ENCODE measurements at regions not wholly inside any gene's neighbourhood (a gene's known extent, or its start where the extent isn't known, plus 50 kb on each side); places are given as distances from the start of the nearest gene placed in this dataset.
"Not testable (repeated sequence)": the region's sequence is repeated elsewhere in the genome, so short reads cannot be mapped to it uniquely, and the experiment has no call there.

DNA sequence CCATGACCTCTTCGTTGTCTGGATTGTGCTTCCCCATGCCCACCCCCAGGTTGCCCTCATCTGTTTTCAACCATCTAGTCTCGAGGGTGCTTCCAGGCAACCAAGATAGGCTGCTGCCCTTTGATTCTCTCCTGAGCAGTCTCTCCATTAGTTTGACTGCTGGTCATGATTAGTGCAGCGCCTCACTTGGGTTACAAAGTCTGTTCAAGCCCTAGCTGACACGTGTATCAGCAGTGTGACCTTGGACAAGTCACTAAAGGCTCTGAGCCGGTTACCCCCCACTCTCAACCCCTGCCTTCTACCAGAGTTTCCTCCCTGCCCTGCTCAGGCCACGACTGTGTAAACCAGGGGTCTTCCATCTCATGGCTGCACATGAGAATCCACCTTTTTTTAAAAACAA, 185.3 kb upstream of the PWP1 start:
- no peak for DNase-seq (ENCODE audit: low read depth)

DNA sequence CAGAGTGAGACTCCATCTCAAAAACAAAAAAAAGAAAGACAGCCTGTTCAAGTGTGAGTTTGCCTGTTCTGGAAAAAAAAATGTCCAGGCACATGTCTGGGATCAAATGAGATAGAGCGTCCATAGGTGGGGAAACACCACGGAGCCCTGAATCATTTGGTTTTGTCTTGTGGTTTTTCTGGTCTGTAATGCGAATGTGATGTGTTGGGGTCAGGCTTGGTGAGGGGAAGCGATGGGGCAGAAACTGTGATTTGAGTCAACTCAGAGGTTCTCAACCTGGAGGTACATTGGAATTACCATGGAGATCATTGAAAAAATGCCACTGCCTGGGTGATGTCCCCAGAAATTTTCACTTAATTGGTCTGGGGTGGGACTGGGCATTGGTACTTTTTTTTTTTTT, 183.9 kb upstream of the PWP1 start:
- DNase-seq (ENCODE audit: low read depth), result no peak

- no peak for DNase-seq (ENCODE audit: low read depth)
Observed at GRCh38 chr12:107503129-107503855, 182.3 kb upstream of the PWP1 start.

DNA sequence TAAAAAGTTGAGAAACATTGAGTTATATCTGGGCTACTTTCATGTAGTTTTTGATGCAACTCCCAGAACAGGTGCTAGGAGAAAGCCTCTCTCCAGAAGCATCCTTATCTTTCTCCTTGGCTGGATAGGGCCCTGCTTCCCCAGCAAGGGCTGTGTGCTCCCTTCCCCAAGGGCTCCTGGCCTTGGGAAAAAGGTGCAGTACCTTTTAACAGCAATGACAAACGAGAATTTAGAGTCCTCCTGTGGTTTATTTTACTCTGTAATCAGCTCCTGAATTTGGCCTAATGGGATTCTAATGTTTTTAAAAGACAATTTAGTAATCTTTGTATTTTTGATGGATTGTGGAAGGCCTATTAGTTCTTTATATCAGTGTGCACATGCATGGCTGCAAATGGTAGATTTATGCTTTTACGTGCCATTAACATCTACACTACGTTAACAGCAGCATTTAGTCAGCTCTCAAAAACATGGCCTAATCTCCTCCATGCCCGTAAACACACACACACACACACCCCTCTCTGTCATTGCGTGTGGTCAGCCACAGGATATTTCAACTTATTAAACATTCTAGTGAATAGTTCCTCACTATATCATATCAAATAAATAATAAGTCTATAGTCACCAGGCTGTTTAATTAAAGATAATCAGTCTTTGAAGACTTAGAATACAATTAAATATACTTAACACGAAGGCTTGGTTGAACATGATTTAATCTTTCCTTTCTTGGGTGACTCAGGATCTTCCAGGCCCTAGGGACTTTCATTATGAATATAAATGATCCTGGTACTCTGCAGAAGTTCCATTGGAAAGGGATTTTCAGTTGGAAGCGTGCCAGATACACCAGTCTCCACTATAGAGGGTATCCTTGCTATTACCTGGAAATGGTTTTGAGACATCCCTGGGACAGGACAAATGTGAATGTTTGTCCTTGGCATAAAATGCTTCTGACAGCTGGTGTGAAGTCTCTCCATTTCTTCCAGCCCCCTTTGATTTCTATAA, 181.4 kb upstream of the PWP1 start:
- DNase-seq (ENCODE audit: low read depth), result no peak

- DNase-seq (ENCODE audit: low read depth), result no peak
Observed at GRCh38 chr12:107509421-107509820, 176.2 kb upstream of the PWP1 start.

DNA sequence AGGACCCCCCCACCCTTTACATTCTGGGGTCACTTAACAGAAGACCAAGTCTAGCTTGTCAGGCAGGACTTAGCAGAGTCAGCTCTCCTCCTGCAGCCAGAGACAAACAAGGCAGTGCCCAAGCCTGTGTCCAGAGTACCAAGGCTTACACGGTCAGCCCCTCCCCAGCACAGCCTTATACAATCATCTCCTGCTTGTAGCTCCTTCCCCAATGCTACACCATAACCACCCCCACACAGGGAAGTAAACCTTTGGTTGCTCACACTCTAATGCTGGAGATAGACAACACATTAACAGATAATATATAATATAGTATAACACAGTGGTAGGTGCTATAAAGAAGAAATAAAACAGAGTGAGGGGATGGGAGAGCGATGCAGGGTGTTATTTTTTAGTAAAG, 175.4 kb upstream of the PWP1 start:
- DNase-seq (ENCODE audit: low read depth), result no peak

GRCh38 chr12:107511292-107511691, 174.3 kb upstream of the PWP1 start:
- no peak for DNase-seq (ENCODE audit: low read depth)

DNA sequence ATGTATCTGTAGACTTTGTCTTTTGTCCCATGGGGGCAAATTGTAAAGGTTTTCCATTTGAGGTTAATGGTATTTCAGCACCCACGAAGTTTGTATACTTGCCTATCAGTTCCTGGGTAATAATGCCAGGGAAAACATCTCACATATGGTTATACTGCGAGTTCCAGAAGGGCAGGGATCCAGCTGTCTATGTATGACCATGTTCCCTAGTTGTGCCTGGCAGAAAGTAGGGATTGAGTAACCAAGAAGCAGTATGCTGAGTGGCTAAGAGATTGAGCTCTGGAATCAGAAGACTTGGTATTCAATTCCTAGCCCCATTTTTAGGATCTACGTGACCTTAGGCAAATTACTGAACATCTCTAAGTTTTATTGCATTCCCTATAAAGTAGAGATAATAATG, 173.2 kb upstream of the PWP1 start:
- DNase-seq (ENCODE audit: low read depth), result no peak

- no peak for DNase-seq (ENCODE audit: low read depth)
Observed at GRCh38 chr12:107513184-107513583, 172.4 kb upstream of the PWP1 start.

GRCh38 chr12:107513636-107514400, 171.8 kb upstream of the PWP1 start:
- DNase-seq (ENCODE audit: low read depth), result no peak

DNA sequence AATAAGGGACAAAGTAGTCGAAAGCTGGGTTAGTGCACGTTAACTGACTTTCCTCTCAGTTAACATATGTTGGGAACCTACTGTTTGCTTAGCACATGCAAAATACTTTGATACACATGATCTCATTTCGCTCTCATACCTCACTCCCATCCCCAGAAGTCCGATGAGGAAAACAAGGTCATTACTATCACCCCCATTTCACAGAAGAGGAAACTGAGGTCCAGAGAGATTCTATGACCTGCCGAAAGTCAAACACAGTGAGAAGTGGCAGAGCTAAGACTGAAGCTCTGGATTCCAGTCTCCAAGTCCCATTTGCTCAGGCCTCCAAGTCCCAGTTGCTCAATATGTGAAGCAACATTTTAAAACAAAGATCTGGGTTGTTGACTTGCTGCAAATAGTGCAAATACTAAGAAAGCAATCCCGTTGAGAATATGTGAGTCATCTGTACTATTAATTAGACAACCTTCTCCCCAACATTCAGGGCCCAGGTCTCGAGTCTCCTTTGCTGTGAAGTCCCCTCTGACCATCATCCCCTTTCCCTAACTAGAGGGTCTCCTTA, 170.6 kb upstream of the PWP1 start:
- peak; percentile 17 for DNase-seq (ENCODE audit: low read depth)

GRCh38 chr12:107515446-107515958, 170.1 kb upstream of the PWP1 start:
- DNase-seq (ENCODE audit: low read depth), result peak; percentile 78

DNA sequence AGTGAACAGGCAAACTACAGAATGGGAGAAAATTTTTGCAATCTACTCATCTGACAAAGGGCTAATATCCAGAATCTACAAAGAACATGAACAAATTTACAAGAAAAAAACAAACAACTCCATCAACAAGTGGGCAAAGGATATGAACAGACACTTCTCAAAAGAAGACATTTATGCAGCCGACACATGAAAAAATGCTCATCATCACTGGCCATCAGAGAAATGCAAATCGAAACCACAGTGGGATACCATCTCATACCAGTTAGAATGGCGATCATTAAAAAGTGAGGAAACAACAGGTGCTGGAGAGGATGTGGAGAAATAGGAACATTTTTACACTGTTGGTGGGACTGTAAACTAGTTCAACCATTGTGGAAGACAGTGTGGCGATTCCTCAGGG, 167.8 kb upstream of the PWP1 start:
- DNase-seq (ENCODE audit: low read depth), result not testable (repeated sequence)

- no peak for DNase-seq (ENCODE audit: low read depth)
Observed at GRCh38 chr12:107518868-107519267, 166.7 kb upstream of the PWP1 start.

DNA sequence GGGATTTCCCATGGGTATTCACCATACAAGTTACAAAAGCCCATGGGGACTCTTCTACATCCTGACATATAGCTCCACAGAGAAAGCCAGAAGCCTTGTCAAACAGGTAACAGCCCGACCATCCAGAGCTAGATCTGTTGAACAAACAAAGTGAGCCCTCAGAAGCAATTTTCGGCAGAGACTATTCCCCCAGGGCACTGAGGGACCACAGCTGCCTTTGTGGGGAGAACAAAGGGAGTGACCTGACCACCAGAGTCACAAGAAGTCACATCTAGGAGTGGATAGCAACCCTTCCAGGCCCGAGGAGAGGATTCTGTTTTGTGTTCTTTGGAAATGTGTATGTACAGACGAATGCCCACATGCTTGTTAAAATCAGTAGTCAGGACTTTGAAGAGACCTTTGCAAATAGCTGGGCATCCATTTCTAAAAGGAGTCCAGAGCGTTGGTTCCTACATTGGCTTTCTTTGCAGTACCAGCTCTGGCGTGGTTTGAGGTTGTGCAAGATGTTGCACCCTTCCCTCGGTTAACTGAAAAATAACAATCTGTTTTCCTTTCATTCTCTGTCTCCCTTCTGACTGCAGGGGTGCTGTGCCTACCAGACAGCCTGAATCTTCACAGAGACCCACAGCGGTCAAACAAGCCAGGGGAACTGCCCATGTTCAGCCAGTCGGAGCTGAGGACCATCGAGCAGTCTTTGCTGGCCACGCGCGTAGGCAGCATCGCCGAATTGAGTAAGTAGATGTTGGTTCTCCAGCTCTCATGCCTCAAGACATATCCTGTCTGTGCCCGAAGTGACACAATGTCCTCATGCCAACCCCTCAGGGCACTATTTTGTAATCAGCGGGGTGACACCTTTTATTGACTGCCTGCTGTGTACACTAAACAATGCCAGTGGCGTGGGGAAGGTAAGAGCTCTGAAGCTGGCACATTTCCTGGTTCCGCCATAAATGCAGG, 165.4 kb upstream of the PWP1 start:
- no peak for DNase-seq (ENCODE audit: low read depth)

- no peak for DNase-seq (ENCODE audit: low read depth)
Observed at GRCh38 chr12:107521826-107522355, 163.7 kb upstream of the PWP1 start.

DNA sequence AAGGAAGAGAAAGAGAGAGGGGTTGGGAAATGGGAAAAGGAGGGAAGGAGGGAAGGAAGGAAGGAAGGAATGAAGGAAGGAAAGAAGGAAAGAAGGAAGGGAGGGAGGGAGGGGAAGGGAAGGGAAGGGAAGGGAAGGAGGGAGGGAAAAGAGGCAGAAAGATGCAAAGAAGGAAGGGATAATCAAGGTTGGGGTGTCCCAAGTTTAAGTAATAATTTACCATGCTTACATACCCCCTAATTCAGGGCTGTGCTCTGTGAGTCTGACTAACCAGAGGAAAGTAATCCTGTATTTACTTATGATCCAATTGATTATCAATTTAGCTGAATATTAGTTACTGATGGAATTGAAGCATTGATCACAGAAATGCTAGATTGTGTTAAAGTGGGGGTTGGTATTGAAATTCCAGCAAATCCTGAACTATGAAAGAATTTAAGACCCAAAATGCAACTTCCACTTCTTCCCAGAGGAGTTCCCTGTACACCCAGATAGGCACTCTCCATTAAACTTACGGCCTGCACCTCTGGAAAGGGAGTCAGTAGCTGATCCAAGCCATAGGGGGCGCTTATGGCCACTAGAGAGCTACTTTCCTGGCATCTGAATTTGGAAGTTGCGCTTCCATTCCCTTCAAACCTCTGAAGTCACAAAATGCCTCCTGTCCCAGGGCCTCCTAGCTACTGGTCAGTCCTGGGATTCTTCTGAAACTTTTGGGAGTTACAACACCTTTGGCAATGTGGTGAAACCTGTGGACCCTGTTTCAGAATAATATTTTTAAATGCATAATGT, 162.7 kb upstream of the PWP1 start:
- no peak for DNase-seq (ENCODE audit: low read depth)

GRCh38 chr12:107523775-107524535, 161.6 kb upstream of the PWP1 start:
- no peak for DNase-seq (ENCODE audit: low read depth)

Measured in non-pigmented ciliary epithelial cell (primary cell).